ENCODE measurements at regions not wholly inside any gene's neighbourhood (a gene's known extent, or its start where the extent isn't known, plus 50 kb on each side); places are given as distances from the start of the nearest gene placed in this dataset.

- TF ChIP-seq CC2D1A (CRISPR knock-in tag; IDR thresholded peaks at IDR 0.05) (no peak), ZNF484 (CRISPR knock-in tag; IDR thresholded peaks at IDR 0.05; ENCODE audit: borderline replicate concordance, low read depth) (no peak), ZNF343 (CRISPR knock-in tag; IDR thresholded peaks at IDR 0.05) (no peak), SOX13 (IDR thresholded peaks at IDR 0.05) (no peak), SOX13 (CRISPR knock-in tag; conservative IDR thresholded peaks at IDR 0.05 in 1 of 2, IDR thresholded peaks at IDR 0.05 in 1 of 2) (peak in 1 of 2 experiments; percentile 58; a peak in 2 of 4 replicates), EP300 (IDR thresholded peaks at IDR 0.05; ENCODE audit: low read depth in 2 of 2, low read length in 2 of 2) (peak in 1 of 2 experiments; percentile 58; a peak in 2 of 4 replicates), EP300 (CRISPR knock-in tag; IDR thresholded peaks at IDR 0.05; ENCODE audit: borderline replicate concordance) (no peak), TFDP2 (CRISPR knock-in tag; IDR thresholded peaks at IDR 0.05) (0 out of 2 replicates have a peak, but pooled peaks have one; percentile 13), ERF (CRISPR knock-in tag; IDR thresholded peaks at IDR 0.05) (no peak), FOXA3 (CRISPR knock-in tag; IDR thresholded peaks at IDR 0.05) (peak; percentile 74), ZNF10 (CRISPR knock-in tag; IDR thresholded peaks at IDR 0.05; ENCODE audit: borderline replicate concordance, low read depth) (no peak), MZF1 (CRISPR knock-in tag; IDR thresholded peaks at IDR 0.05; ENCODE audit: borderline replicate concordance) (no peak), BRF2 (CRISPR knock-in tag; IDR thresholded peaks at IDR 0.05) (no peak), ZNF558 (CRISPR knock-in tag; IDR thresholded peaks at IDR 0.05; ENCODE audit: borderline replicate concordance) (no peak), YEATS2 (CRISPR knock-in tag; IDR thresholded peaks at IDR 0.05; ENCODE audit: borderline replicate concordance) (no peak), HIC2 (CRISPR knock-in tag; IDR thresholded peaks at IDR 0.05; ENCODE audit: low read depth) (no peak), NR1H2 (CRISPR knock-in tag; IDR thresholded peaks at IDR 0.05; ENCODE audit: borderline replicate concordance, low read depth) (no peak), YY1 (IDR thresholded peaks at IDR 0.05; ENCODE audit: insufficient read depth, insufficient replicate concordance, low read depth, low read length) (no peak), ZNF142 (CRISPR knock-in tag; IDR thresholded peaks at IDR 0.05) (no peak)
These were observed 118.4 kb downstream of the RHOU start (continued) for GRCh38 chr1:228853637-228854036.

Data from HepG2 (cell line).